IMR-90 (cell line): ENCODE measurements at regions not wholly inside any gene's neighbourhood (a gene's known extent, or its start where the extent isn't known, plus 50 kb on each side); places are given as distances from the start of the nearest gene placed in this dataset.

Experiments used
- ATAC-seq: fragments of 200-7000 bp; cut with Tn5 transposase; 2 replicates; pipeline ENCODE4 v1.9.1; 2020; ENCODE audit warnings: low read depth, mild to moderate bottlenecking, moderate library complexity
- BruUV-seq: library from RNA; stranded (reverse); fragments of 400-500 nt; replicated peaks from 2 replicates; lab custom pipeline; 2021; lab: Mats Ljungman, UMichigan
- CTCF ChIA-PET: fragments of 300-600 bp; formaldehyde crosslinking; extraction: SDS; loops from one replicate; lab custom pipeline; 2021; ENCODE audit warnings: antibody characterized with exemption; lab: Yijun Ruan, JAX
- POLR2A ChIA-PET: fragments of 300-600 bp; sonication (Branson Sonifier 250); formaldehyde crosslinking; loops from one replicate; lab custom pipeline; 2022; ENCODE audit warnings: antibody characterized with exemption; ENCODE audit not compliant: unreplicated experiment; lab: Charles Lee
- DNase-seq: peaks from one replicate; pipeline ENCODE4 v3.0.0; 2013
- H2AFZ ChIP-seq: replicated peaks from 2 replicates; pipeline ENCODE3; 2013; ENCODE audit warnings: low read length, mild to moderate bottlenecking; ENCODE audit not compliant: poor library complexity
- H2AK5ac ChIP-seq: 2 replicates; pipeline ENCODE4 v1.6.1; 2013; ENCODE audit warnings: low read depth, low read length, inconsistent platforms
- H2AK9ac ChIP-seq: replicated peaks from 2 replicates; pipeline ENCODE3; 2013; ENCODE audit warnings: mild to moderate bottlenecking, low read depth, low read length, moderate library complexity; ENCODE audit not compliant: poor library complexity
- H2BK120ac ChIP-seq: 2 replicates; pipeline ENCODE4 v1.6.1; 2013; ENCODE audit warnings: low read depth, low read length, inconsistent platforms
- H2BK15ac ChIP-seq: 3 replicates; pipeline ENCODE4 v1.6.1; 2013; ENCODE audit warnings: low read depth, low read length, inconsistent platforms
- H2BK20ac ChIP-seq: 2 replicates; pipeline ENCODE4 v1.6.1; 2013; ENCODE audit warnings: low read depth, mild to moderate bottlenecking, inconsistent platforms, low read length, moderate library complexity
- H2BK5ac ChIP-seq: 2 replicates; pipeline ENCODE4 v1.6.1; 2013; ENCODE audit warnings: mild to moderate bottlenecking, low read depth, low read length, inconsistent platforms; ENCODE audit not compliant: poor library complexity, severe bottlenecking
- H3K14ac ChIP-seq: replicated peaks from 2 replicates; pipeline ENCODE4 v1.6.1; 2013; ENCODE audit warnings: low read depth, low read length, inconsistent platforms
- H3K18ac ChIP-seq: 2 replicates; pipeline ENCODE4 v1.6.1; 2013; ENCODE audit warnings: low read depth, low read length, control low read depth
- H3K23ac ChIP-seq: 2 replicates; pipeline ENCODE4 v1.6.1; 2013; ENCODE audit warnings: low read depth, low read length, inconsistent platforms
- H3K27ac ChIP-seq: 2 replicates; pipeline ENCODE4 v1.5.1; 2013; ENCODE audit warnings: mild to moderate bottlenecking, control low read depth, low read length; ENCODE audit not compliant: insufficient read depth
- H3K27me3 ChIP-seq: 2 replicates; pipeline ENCODE4 v1.6.1; 2013; ENCODE audit warnings: low read length; ENCODE audit not compliant: control insufficient read depth, insufficient read depth
- H3K36me3 ChIP-seq: 2 replicates; pipeline ENCODE4 v1.6.1; 2013; ENCODE audit warnings: low read length, mixed read lengths; ENCODE audit not compliant: control insufficient read depth, insufficient read depth
- H3K4ac ChIP-seq: 2 replicates; pipeline ENCODE4 v1.6.1; 2013; ENCODE audit warnings: low read depth, low read length, inconsistent platforms
- H3K4me1 ChIP-seq: 2 replicates; pipeline ENCODE4 v1.6.1; 2013; ENCODE audit warnings: low read length, mixed read lengths; ENCODE audit not compliant: control insufficient read depth, insufficient read depth
- H3K4me2 ChIP-seq: 2 replicates; pipeline ENCODE4 v1.6.1; 2013; ENCODE audit warnings: low read depth, mild to moderate bottlenecking, control low read depth, low read length, moderate library complexity
- H3K4me3 ChIP-seq: 2 replicates; pipeline ENCODE4 v1.5.1; 2013; ENCODE audit warnings: low read depth, mild to moderate bottlenecking, control low read depth, low read length, moderate library complexity; ENCODE audit not compliant: insufficient read depth
- H3K56ac ChIP-seq: 2 replicates; pipeline ENCODE4 v1.6.1; 2013; ENCODE audit warnings: low read length, inconsistent platforms; ENCODE audit not compliant: insufficient read depth; ENCODE audit errors: extremely low read depth
- H3K79me1 ChIP-seq, 2 experiments: 2 replicates each; pipeline ENCODE4 v1.6.1; 2013; ENCODE audit warnings: low read length in 2 of 2, inconsistent platforms in 1 of 2, low read depth in 1 of 2
- H3K9ac ChIP-seq: 2 replicates; pipeline ENCODE4 v1.6.1; 2013; ENCODE audit warnings: low read depth, low read length, control low read depth
- H3K9me1 ChIP-seq: 2 replicates; pipeline ENCODE4 v1.6.1; 2013; ENCODE audit warnings: low read length, inconsistent platforms; ENCODE audit not compliant: insufficient read depth
- H3K9me3 ChIP-seq: 2 replicates; pipeline ENCODE4 v1.6.1; 2013; ENCODE audit warnings: low read length; ENCODE audit not compliant: control insufficient read depth, insufficient read depth
- H4K20me1 ChIP-seq: 2 replicates; pipeline ENCODE4 v1.6.1; 2013; ENCODE audit warnings: low read length, inconsistent platforms; ENCODE audit not compliant: insufficient read depth
- H4K5ac ChIP-seq: 2 replicates; pipeline ENCODE4 v1.6.1; 2013; ENCODE audit warnings: mild to moderate bottlenecking, low read depth, low read length, control low read depth
- H4K8ac ChIP-seq, 2 experiments: 2 replicates each; pipeline ENCODE4 v1.6.1; 2013; ENCODE audit warnings: low read depth in 2 of 2, low read length in 2 of 2, control low read depth in 1 of 2, inconsistent platforms in 1 of 2
- H4K91ac ChIP-seq: 2 replicates; pipeline ENCODE4 v1.6.1; 2013; ENCODE audit warnings: low read depth, low read length, inconsistent platforms; ENCODE audit not compliant: insufficient read depth
- BHLHE40 ChIP-seq: fragments of 150-350 bp; IDR thresholded peaks from 2 replicates; pipeline ENCODE4 v1.6.1; 2016; ENCODE audit warnings: mild to moderate bottlenecking, low read depth, low read length
- CEBPB ChIP-seq: IDR thresholded peaks from 2 replicates; pipeline ENCODE4 v1.6.1; 2012; ENCODE audit warnings: low read depth, low read length, improper control_type of control experiment
- CHD1 ChIP-seq: IDR thresholded peaks from 2 replicates; pipeline ENCODE4 v1.6.1; 2012; ENCODE audit warnings: low read depth, low read length, improper control_type of control experiment
- ELK1 ChIP-seq: fragments of 150-350 bp; IDR thresholded peaks from 2 replicates; pipeline ENCODE4 v1.6.1; 2016; ENCODE audit warnings: low read depth, mild to moderate bottlenecking, low read length, moderate library complexity, borderline replicate concordance
- FOS ChIP-seq: fragments of 150-350 bp; IDR thresholded peaks from 2 replicates; pipeline ENCODE4 v1.6.1; 2016; ENCODE audit warnings: low read depth, low read length
- MAFK ChIP-seq: IDR thresholded peaks from 2 replicates; pipeline ENCODE4 v1.6.1; 2012; ENCODE audit warnings: low read depth, low read length, improper control_type of control experiment
- MXI1 ChIP-seq: IDR thresholded peaks from 2 replicates; pipeline ENCODE4 v1.6.1; 2012; ENCODE audit warnings: low read depth, mild to moderate bottlenecking, low read length, moderate library complexity, borderline replicate concordance
- NFE2L2 ChIP-seq: fragments of 150-350 bp; IDR thresholded peaks from 2 replicates; pipeline ENCODE4 v1.6.1; 2016; ENCODE audit warnings: low read depth, mild to moderate bottlenecking, low read length
- POLR2A ChIP-seq: IDR thresholded peaks from 2 replicates; pipeline ENCODE4 v1.6.1; 2012; ENCODE audit warnings: mild to moderate bottlenecking, low read depth, low read length
- RAD21 ChIP-seq: IDR thresholded peaks from 2 replicates; pipeline ENCODE4 v1.6.1; 2012; ENCODE audit warnings: low read length, improper control_type of control experiment
- RFX5 ChIP-seq: IDR thresholded peaks from 2 replicates; pipeline ENCODE4 v1.8.0; 2012; ENCODE audit warnings: low read depth, mild to moderate bottlenecking, low read length, moderate library complexity
- USF2 ChIP-seq: fragments of 150-350 bp; IDR thresholded peaks from 2 replicates; pipeline ENCODE4 v1.6.1; 2017; ENCODE audit warnings: mild to moderate bottlenecking, antibody characterized with exemption, low read length, low read depth
- WGBS, 2 experiments: methylation state at CpG; one replicate each; pipeline versions ENCODE4 v1.1.5 to v1.1.7; 2013; ENCODE audit warnings: missing lambda C conversion rate in 2 of 2; ENCODE audit not compliant: insufficient read length in 1 of 2; ENCODE audit errors: extremely low coverage in 2 of 2; 5-methylcytosine and 5-hydroxymethylcytosine counted together
- dilution Hi-C: fragments of 300-500 bp; cut with HindIII; formaldehyde crosslinking; loops from one replicate; pipeline ENCODE4 v1.14.3; 2018; ENCODE audit warnings: low sequenced_read_pairs; ENCODE audit not compliant: unreplicated experiment
- in situ Hi-C: fragments of 300-500 bp; cut with MboI; formaldehyde crosslinking; loops from 3 replicates; pipeline ENCODE4 v1.14.3; 2019; ENCODE audit warnings: low sequenced_read_pairs, inconsistent platforms, mixed read lengths
- intact Hi-C: fragments of 100-400 bp; cut with micrococcal nuclease; formaldehyde crosslinking; loops from 2 replicates; pipeline ENCODE4 v1.10.0; 2022

GRCh38 chr20:21798384-21798783 lies 92.9 kb downstream of the PAX1 start:
- Histone ChIP-seq H3K14ac (no peak overlapping the region), H3K4ac (no peak overlapping the region), H3K79me1 (no peaks in the 10 kb centered on the region), H2BK15ac (no peak overlapping the region), H4K91ac (no peak overlapping the region), H3K9me1 (no peaks in the 10 kb centered on the region), H3K4me3 (no peak overlapping the region), H3K4me1 (no peaks in the 10 kb centered on the region), H3K36me3 (no peaks in the 10 kb centered on the region), H4K8ac (no peak overlapping the region), H2AFZ (no peak overlapping the region), H2AK9ac (no peak overlapping the region), H3K9ac (no peak overlapping the region), H3K27me3 (no peaks in the 10 kb centered on the region), H4K5ac (no peak overlapping the region), H2BK120ac (no peak overlapping the region), H3K18ac (no peak overlapping the region), H3K27ac (no peak overlapping the region), H2AK5ac (no peak overlapping the region), H3K56ac (no peak overlapping the region), H3K23ac (no peak overlapping the region), H2BK5ac (peak overlapping the region; percentile 65), H3K4me2 (no peak overlapping the region), H3K9me3 (peaks cover 28% of the 10 kb centered on the region), H2BK20ac (no peak overlapping the region), H4K20me1 (no peaks in the 10 kb centered on the region)
- 70% methylated on average over 2 of the region's 5 CpGs; no CpG with 5 or more reads in 1 of the 2 experiments for WGBS, 2 experiments
- dilution Hi-C loops: no loop called here
- in situ Hi-C loops: no loop called here
- TF ChIP-seq ELK1 (no peak), CHD1 (no peak), CEBPB (no peak), FOS (no peak), NFE2L2 (no peak), USF2 (no peak), MAFK (no peak), RAD21 (no peak), RFX5 (no peak), MXI1 (no peak), BHLHE40 (no peak), POLR2A (no peak)
- DNase-seq: no peak
- no TSS peak for BruUV-seq
- POLR2A ChIA-PET: no interaction called here
- intact Hi-C loops: no loop called here
- CTCF ChIA-PET: no interaction called here
- ATAC-seq: no peak
